Neural cell (in vitro differentiated cells): ENCODE measurements at regions not wholly inside any gene's neighbourhood (a gene's known extent, or its start where the extent isn't known, plus 50 kb on each side); places are given as distances from the start of the nearest gene placed in this dataset.

ENCODE experiments used
- EP300 ChIP-seq: fragments of 450-650 bp; conservative IDR thresholded peaks from 2 replicates; pipeline ENCODE4 v1.6.1; 2014; ENCODE audit warnings: antibody characterized with exemption, mild to moderate bottlenecking, moderate library complexity; ENCODE audit not compliant: poor library complexity, severe bottlenecking
- EZH2 ChIP-seq: fragments of 200-600, 300-800 bp; shearing (Covaris generic), sonication (generic); IDR thresholded peaks from 2 replicates; pipeline ENCODE4 v1.6.1; 2014; ENCODE audit warnings: antibody characterized with exemption, low read length, borderline replicate concordance, mild to moderate bottlenecking; ENCODE audit not compliant: insufficient read depth, poor library complexity, severe bottlenecking
- RAD21 ChIP-seq: fragments of 450-650 bp; conservative IDR thresholded peaks from 2 replicates; pipeline ENCODE4 v1.6.1; 2014; ENCODE audit warnings: antibody characterized with exemption, mild to moderate bottlenecking, moderate library complexity
- TF ChIP-seq, protein P1 (sequence below): fragments of 450-650 bp; IDR thresholded peaks from 2 replicates; pipeline ENCODE4 v1.5.1; 2014; ENCODE audit warnings: antibody characterized with exemption, mild to moderate bottlenecking, moderate library complexity; ENCODE audit not compliant: poor library complexity, severe bottlenecking

DNA sequence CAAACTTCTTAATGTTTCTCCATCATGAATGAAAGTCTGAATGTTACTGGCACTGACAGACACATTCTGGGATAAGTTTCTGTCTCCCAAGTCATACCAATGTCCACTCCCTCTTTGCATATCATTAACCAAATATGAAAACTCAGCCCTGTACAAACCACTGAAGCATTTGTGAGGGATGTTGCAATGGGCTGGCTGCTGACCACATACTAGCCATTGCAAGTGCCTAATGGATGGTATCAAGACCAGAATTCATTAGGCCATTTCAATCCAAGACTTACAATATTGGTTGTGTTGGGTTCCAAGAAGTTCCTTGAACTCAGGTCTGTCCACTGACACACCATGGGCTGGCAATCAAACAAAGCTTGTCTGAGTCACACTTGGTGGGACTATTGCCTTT, 73.8 kb downstream of the CBLN2 start:
- TF ChIP-seq EZH2 (no peak), EP300 (no peak), RAD21 (no peak)
- TF ChIP-seq, protein P1, sequence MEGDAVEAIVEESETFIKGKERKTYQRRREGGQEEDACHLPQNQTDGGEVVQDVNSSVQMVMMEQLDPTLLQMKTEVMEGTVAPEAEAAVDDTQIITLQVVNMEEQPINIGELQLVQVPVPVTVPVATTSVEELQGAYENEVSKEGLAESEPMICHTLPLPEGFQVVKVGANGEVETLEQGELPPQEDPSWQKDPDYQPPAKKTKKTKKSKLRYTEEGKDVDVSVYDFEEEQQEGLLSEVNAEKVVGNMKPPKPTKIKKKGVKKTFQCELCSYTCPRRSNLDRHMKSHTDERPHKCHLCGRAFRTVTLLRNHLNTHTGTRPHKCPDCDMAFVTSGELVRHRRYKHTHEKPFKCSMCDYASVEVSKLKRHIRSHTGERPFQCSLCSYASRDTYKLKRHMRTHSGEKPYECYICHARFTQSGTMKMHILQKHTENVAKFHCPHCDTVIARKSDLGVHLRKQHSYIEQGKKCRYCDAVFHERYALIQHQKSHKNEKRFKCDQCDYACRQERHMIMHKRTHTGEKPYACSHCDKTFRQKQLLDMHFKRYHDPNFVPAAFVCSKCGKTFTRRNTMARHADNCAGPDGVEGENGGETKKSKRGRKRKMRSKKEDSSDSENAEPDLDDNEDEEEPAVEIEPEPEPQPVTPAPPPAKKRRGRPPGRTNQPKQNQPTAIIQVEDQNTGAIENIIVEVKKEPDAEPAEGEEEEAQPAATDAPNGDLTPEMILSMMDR, result no peak
